Stimulated activated CD8-positive, alpha-beta memory T cell treated with anti-CD3 and anti-CD28 coated beads, Interleukin-7, amount 100 ng/mL, for 48 hours (primary cell): ENCODE measurements at regions not wholly inside any gene's neighbourhood (a gene's known extent, or its start where the extent isn't known, plus 50 kb on each side); places are given as distances from the start of the nearest gene placed in this dataset.

Source experiments
- DNase-seq, 2 donors: peaks; one replicate each; pipeline ENCODE4 v3.0.0-alpha.2; 2020; ENCODE audit warnings: low read depth in 1 of 2; ENCODE audit errors: extremely low read depth in 1 of 2

- no peak for DNase-seq
Measured at GRCh38 chr10:121405953-121406352, 192.3 kb downstream of the FGFR2 start.

- DNase-seq, result no peak
Measured at GRCh38 chr10:121406823-121407545, 191.3 kb downstream of the FGFR2 start.

- no peak for DNase-seq
Measured at GRCh38 chr10:121409466-121410104, 188.7 kb downstream of the FGFR2 start.

- DNase-seq, result no peak
Measured at GRCh38 chr10:121411004-121411403, 187.2 kb downstream of the FGFR2 start.

DNA sequence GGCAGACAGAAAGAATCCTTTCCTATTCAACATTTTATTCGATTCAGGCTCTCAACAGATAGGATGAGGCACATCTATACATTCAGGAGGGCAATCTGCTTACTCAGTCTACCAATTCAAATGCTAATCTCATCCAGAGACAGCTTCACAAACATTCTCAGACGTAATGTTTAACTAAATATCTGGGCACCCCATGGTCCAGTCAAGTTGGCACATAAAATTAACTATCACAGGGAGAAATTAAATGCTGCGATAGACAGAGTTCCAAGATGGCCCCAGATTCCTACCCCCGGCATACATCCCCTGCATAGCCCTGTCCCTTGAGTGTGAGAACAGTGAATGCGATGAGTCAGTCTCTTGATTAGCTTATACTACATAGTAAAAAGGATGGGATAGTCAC is 184.3 kb downstream of the FGFR2 start:
- DNase-seq, result no peak

DNA sequence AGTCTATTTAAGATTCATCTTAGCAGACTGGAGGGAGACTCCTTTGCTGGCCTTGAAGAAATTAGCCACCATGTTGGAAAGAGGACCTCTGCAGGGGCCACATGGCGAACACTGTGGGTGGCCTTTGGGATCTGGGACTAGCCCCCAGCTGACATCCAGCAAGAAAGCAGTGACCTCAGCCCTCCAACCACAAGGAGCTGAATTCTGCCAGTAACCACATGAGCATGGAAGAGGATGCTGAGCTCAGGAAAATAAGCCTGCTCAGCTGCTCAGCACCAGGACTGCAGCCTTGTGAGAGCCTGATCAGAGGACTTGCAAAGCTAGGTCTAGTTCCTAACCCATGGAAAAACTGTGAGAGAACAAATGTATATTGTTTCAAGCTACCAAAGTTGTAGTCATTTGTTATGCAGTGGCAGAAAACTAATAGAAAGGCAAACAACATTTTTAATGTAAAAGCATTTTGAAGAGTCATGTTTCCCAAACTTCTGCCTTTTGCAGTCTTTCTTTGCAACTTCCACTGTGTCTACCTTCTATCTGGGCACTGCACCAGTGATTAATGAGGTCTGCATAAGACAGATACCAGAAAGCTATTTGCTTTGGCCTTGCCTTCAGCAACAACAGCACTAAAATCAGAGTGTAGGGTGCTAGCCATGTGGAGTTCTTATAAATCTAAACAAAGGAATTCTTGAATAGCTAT is 183.7 kb downstream of the FGFR2 start:
- no peak for DNase-seq

GRCh38 chr10:121415063-121415399 is 183.2 kb downstream of the FGFR2 start:
- DNase-seq, result no peak

- no peak for DNase-seq
Measured at GRCh38 chr10:121416071-121416470, 182.2 kb downstream of the FGFR2 start.

- no peak for DNase-seq
Measured at GRCh38 chr10:121417298-121417697, 180.9 kb downstream of the FGFR2 start.

DNA sequence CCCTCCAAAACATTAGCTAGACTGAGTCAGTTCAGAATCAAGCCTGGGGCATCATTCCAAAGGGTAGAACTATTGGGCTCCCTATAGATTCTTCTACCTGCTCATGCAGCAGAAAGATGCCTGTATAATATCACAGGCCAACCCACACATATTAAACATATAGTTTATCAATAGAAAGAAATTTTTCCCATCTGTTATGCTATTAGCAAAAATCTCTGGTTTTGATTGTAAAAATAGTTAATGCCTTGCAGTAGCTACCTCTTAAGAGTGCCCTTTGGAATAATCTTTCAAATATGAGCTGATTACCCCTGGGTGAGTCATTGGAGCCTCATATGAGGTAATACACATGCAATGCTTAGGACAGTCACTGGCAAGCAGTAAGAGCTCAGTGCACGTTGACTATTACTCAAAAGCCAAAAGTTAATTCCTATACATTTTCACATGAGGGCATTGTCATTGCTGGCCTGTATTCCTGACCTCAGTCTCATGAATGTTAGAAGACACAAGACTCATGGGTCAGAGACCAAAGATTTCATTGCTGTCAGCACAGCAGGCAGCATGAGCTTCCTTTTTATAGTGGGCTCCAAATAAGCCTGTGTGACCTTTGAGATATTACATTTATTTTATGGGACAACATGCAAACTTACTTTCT is 180.0 kb downstream of the FGFR2 start:
- no peak for DNase-seq

DNA sequence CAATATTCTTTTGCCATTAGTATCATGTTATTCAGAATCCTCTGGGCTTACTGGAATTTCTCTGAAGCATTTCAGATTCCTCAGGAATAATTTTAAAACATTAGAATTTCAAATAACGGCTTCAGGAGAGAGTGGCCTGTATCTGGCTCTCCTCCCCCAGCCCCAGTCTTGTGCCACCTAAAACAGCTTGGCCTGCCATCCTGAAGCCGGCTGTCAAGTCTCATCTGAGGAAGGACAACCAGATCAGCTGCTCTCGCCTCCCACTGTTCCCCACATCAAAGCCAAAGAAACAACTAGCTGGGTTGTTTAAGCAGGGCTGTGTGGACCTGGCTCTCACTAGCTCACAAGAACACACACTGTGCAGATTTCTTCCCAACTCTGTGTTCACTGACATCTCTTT is 178.2 kb downstream of the FGFR2 start:
- no peak for DNase-seq

- no peak for DNase-seq
Measured at GRCh38 chr10:121422096-121422495, 176.1 kb downstream of the FGFR2 start.

- DNase-seq, result no peak
Measured at GRCh38 chr10:121425623-121426022, 172.6 kb downstream of the FGFR2 start.

- DNase-seq, result no peak
Measured at GRCh38 chr10:121426307-121426706, 171.9 kb downstream of the FGFR2 start.
